Fibroblast of lung (primary cell): ENCODE measurements at regions not wholly inside any gene's neighbourhood (a gene's known extent, or its start where the extent isn't known, plus 50 kb on each side); places are given as distances from the start of the nearest gene placed in this dataset.

Experiments
- DNase-seq, 2 donors: peaks; one replicate each; pipeline versions ENCODE4 v3.0.0 to v3.0.0-alpha.2; 2010; ENCODE audit warnings: low read depth in 2 of 2
- H2AFZ ChIP-seq: 2 replicates; pipeline ENCODE4 v1.5.1; 2012; ENCODE audit warnings: low read length, control low read depth, inconsistent platforms
- H3K27ac ChIP-seq: 2 replicates; pipeline ENCODE4 v1.5.1; 2011; ENCODE audit warnings: low read length, control low read depth; ENCODE audit not compliant: insufficient read depth
- H3K27me3 ChIP-seq: 2 replicates; pipeline ENCODE4 v1.5.1; 2011; ENCODE audit warnings: mild to moderate bottlenecking, low read length; ENCODE audit not compliant: control insufficient read depth, insufficient read depth
- H3K36me3 ChIP-seq: 2 replicates; pipeline ENCODE4 v1.5.1; 2011; ENCODE audit warnings: low read length; ENCODE audit not compliant: control insufficient read depth, insufficient read depth
- H3K4me1 ChIP-seq: 2 replicates; pipeline ENCODE4 v1.5.1; 2011; ENCODE audit warnings: low read length; ENCODE audit not compliant: control insufficient read depth, insufficient read depth; ENCODE audit errors: extremely low read depth
- H3K4me2 ChIP-seq: 2 replicates; pipeline ENCODE4 v1.5.1; 2011; ENCODE audit warnings: low read length, control low read depth; ENCODE audit not compliant: insufficient read depth; ENCODE audit errors: extremely low read depth
- H3K4me3 ChIP-seq, 4 experiments: fragments of 200-600 bp in 1 of 4; sonication (generic) in 1 of 4; replicated peaks in 1 of 4; 2 replicates each; pipeline ENCODE4 v1.5.1; 2011 to 2016; ENCODE audit warnings: low read length in 4 of 4, low read depth in 3 of 4, mild to moderate bottlenecking in 3 of 4, control low read depth in 2 of 4, inconsistent platforms in 1 of 4, mixed read lengths in 1 of 4; ENCODE audit not compliant: insufficient read depth in 1 of 4; ENCODE audit errors: control extremely low read depth in 1 of 4
- H3K79me2 ChIP-seq: 2 replicates; pipeline ENCODE4 v1.5.1; 2012; ENCODE audit warnings: mild to moderate bottlenecking, low read length, inconsistent platforms; ENCODE audit not compliant: control insufficient read depth, insufficient read depth
- H3K9ac ChIP-seq: 2 replicates; pipeline ENCODE4 v1.5.1; 2011; ENCODE audit warnings: mild to moderate bottlenecking, low read length, control low read depth; ENCODE audit not compliant: insufficient read depth
- H3K9me3 ChIP-seq: 2 replicates; pipeline ENCODE4 v1.5.1; 2012; ENCODE audit warnings: low read depth, low read length; ENCODE audit not compliant: control insufficient read depth, insufficient read depth
- H4K20me1 ChIP-seq: 2 replicates; pipeline ENCODE4 v1.5.1; 2011; ENCODE audit warnings: low read length; ENCODE audit not compliant: control insufficient read depth, insufficient read depth; ENCODE audit errors: extremely low read depth
- CTCF ChIP-seq, 2 donors: IDR thresholded peaks in 1 of 2; conservative IDR thresholded peaks in 1 of 2; 1 replicate in 1 of 2; 2 replicates in 1 of 2; pipeline ENCODE4 v1.5.1; 2011 to 2012; ENCODE audit warnings: low read length in 2 of 2, control low read depth in 1 of 2, inconsistent platforms in 1 of 2, low read depth in 1 of 2, mild to moderate bottlenecking in 1 of 2
- EZH2 ChIP-seq: IDR thresholded peaks from 2 replicates; pipeline ENCODE4 v1.5.1; 2012; ENCODE audit warnings: low read length, control low read depth, mild to moderate bottlenecking; ENCODE audit errors: missing control alignments

DNA sequence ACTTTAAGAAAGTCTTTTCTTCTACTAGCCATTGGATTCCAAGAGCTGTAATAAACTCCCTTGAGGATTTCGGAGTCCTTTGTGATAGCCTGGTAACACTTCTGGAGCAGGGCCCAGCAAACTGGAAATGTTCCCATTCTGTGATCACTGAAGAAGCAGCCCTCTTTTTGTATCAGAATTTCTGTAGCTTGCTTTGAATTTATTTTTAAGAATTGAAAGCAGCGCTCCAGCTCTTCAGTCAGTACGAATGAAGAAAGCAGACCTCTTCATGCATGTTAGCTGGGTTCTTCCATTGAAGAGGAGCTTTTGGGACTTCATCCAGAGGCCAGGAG is 141.5 kb downstream of the AKAP11 start:
- DNase-seq, result no peak
- no peaks in the 10 kb centered on the region for H3K9me3 ChIP-seq
- TF ChIP-seq EZH2, result no peak
- no peak for TF ChIP-seq CTCF (conservative IDR thresholded peaks at IDR 0.05 in 1 of 2, IDR thresholded peaks at IDR 0.05 in 1 of 2; ENCODE audit: low read depth in 1 of 2, low read length in 2 of 2)
- H3K27me3 ChIP-seq, result no peaks in the 10 kb centered on the region
- H2AFZ ChIP-seq, result no peak overlapping the region
- H4K20me1 ChIP-seq, result no peaks in the 10 kb centered on the region
- H3K9ac ChIP-seq, result no peak overlapping the region
- H3K4me2 ChIP-seq, result no peak overlapping the region
- H3K27ac ChIP-seq, result no peak overlapping the region
- H3K79me2 ChIP-seq, result no peaks in the 10 kb centered on the region
- no peaks in the 10 kb centered on the region for H3K36me3 ChIP-seq
- H3K4me3 ChIP-seq, result no peak overlapping the region
- H3K4me1 ChIP-seq, result no peaks in the 10 kb centered on the region

GRCh38 chr13:42417626-42418025 is 145.7 kb downstream of the AKAP11 start:
- Histone ChIP-seq H3K9ac (no peak overlapping the region), H3K36me3 (no peaks in the 10 kb centered on the region), H4K20me1 (no peaks in the 10 kb centered on the region), H3K27me3 (no peaks in the 10 kb centered on the region), H3K4me3 (no peak overlapping the region), H3K9me3 (no peaks in the 10 kb centered on the region), H2AFZ (no peak overlapping the region), H3K4me2 (no peak overlapping the region), H3K4me1 (no peaks in the 10 kb centered on the region), H3K79me2 (no peaks in the 10 kb centered on the region), H3K27ac (no peak overlapping the region)
- TF ChIP-seq CTCF (conservative IDR thresholded peaks at IDR 0.05 in 1 of 2, IDR thresholded peaks at IDR 0.05 in 1 of 2; ENCODE audit: low read depth in 1 of 2, low read length in 2 of 2) (no peak), EZH2 (no peak)
- no peak for DNase-seq

DNA sequence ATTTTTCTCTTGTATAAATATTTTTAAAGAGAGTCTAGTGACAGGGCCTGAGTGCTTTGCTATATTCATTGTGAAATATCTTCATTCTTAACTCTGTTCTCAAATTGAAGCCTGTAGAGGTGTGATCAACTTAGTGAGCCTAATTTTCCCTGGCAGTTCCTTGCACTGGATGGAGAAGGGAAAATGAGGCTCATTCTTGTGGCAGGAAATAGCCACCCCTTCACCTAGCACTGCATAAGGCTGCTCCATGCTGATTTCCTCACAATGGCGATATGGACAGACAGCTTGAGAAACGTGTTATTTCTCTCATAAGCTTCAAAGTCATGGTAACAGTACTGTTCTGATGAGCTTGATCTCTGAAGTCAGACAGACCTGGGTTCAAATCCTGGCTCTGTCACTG is 146.2 kb downstream of the AKAP11 start:
- Histone ChIP-seq H3K27me3 (no peaks in the 10 kb centered on the region), H3K79me2 (no peaks in the 10 kb centered on the region), H3K9me3 (no peaks in the 10 kb centered on the region), H3K36me3 (no peaks in the 10 kb centered on the region), H3K4me1 (no peaks in the 10 kb centered on the region), H4K20me1 (no peaks in the 10 kb centered on the region), H3K4me2 (no peak overlapping the region), H2AFZ (no peak overlapping the region), H3K9ac (no peak overlapping the region), H3K27ac (no peak overlapping the region), H3K4me3 (no peak overlapping the region)
- no peak for DNase-seq
- no peak for TF ChIP-seq CTCF (conservative IDR thresholded peaks at IDR 0.05 in 1 of 2, IDR thresholded peaks at IDR 0.05 in 1 of 2; ENCODE audit: low read depth in 1 of 2, low read length in 2 of 2)
- no peak for TF ChIP-seq EZH2
